GM21381 (cell line): ENCODE measurements at regions not wholly inside any gene's neighbourhood (a gene's known extent, or its start where the extent isn't known, plus 50 kb on each side); places are given as distances from the start of the nearest gene placed in this dataset.

Source experiments
- ATAC-seq: cut with Tn5 transposase; IDR thresholded peaks from one replicate; pipeline ENCODE4 v1.9.1; 2021; ENCODE audit warnings: mild to moderate bottlenecking, moderate library complexity; ENCODE audit not compliant: unreplicated experiment

DNA sequence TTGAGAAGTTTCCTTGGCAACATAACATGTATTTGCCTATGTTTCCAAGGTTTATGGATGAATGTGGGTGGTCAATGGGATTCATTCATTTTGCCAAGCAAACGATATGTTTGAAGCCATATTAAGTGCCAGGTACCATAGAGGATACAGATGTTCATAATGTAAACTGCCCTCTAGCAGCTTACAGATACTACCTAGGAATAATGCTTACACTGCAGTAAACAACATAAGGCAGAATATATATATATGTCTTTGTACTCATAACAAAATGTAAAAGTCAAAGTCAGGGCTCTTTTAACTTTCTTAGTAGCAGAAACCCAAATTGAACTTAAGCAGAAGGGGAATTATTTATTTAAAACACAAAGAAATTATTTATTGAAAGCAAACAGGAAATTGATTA lies 171.6 kb upstream of the TNP1 start:
- ATAC-seq, result no peak

DNA sequence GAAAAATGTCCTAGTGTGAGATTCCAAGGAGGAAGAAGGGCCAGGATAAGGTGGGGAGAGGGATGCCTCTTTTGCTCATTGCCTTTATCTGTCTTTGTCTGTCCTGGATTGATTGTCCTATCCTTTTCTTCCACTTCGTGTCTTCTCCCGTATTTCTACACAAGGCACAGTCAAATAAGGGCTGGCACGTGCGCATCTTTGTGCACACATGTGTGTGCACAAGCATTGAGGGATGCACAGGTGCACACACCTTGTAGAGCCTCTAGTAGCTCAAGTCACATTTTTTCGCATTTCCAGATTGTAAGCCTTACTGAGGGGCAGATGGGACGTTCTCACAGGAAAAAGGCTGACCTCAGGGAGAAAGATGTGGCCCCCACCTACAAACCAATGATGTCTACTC lies 170.2 kb upstream of the TNP1 start:
- no peak for ATAC-seq

DNA sequence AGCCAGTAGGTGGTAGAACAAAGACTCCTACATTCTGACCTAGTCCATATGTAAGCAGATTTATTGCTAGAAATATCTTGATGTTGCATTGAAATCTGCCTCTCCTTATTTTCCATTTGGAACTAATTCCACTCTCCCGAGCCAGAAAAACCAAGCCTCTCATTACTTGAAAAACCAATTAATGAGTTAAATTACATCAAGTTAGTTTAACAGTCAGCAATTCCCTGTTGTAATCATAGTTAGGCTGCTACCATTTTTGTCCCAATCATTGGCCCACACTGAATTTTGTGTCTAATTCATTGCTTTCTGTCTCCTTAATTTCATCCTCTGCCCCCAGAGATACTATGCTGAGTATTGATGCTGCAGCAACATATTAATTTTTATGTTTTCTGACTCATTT lies 168.3 kb upstream of the TNP1 start:
- no peak for ATAC-seq

DNA sequence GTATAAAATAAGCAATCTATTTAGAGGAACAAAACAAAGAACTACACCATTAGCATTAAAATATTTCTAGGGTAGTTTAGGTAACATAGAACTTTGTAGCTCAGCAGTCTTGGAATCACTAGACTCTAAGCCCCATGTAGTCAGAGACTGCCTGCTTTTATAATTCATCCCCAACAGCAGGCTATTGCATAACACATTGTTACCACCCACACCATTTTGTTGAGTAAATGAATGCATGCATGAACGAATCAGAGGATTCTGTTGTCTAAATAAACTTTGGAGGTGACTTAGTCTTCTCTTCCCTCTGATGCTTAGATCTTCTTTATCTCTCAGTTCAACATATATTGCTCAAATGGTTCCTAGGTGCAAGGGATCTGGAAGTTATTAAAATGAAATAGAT lies 167.6 kb upstream of the TNP1 start:
- no peak for ATAC-seq

DNA sequence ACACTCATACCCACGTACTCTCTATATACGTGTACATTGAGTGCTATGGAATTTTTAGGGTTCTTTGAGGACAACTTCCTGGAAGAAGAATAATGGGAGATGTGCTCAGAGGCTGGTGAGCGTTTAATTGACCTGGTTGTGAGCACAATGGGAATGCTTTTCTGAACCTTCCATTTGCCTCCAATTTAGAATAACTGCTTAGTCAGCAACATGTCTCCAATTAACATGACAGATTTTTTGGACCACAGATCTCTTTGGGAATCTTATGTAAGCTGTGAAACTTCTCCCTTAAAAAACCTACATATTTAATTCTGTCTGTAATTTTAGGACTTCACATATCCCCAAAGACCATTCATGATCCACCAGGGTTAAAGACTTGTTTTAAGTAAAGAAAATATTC lies 166.7 kb upstream of the TNP1 start:
- no peak for ATAC-seq

DNA sequence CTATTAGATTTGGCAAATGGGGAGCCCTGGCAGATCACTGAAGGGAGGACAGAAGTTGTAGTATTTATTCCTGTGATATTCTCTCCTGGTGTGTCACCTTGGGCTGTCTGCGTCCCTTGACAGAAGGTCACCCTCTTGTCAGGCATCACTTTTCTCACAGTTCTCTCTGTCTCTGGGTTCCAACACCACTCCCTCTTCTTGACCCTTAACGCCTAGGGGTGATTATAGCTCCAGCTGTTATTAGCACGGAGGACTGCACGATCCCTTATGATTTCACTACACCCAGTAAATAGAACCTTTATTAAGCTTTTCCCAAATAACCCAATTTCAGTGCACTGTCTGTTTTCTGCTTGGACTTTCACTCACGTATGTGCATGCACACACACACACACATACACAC lies 166.3 kb upstream of the TNP1 start:
- ATAC-seq, result no peak

DNA sequence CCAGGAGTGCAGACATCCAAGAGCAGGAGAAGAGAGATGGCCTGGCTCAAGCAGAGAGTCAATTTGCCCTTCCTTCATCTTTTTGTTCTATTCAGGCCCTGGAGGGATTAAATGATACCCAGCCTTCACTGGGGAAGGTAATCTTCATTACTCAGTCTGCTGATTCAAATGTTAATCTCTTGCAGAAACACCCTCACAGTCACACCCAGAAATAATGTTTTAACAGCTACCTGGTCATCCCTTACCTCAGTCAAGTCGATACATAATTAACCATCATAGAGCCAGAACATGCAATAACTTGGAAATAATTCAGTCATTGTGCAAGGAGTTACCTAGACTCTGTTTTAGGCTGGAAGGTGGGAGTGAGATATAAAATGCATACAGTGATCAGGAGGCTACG lies 163.7 kb upstream of the TNP1 start:
- ATAC-seq, result no peak

DNA sequence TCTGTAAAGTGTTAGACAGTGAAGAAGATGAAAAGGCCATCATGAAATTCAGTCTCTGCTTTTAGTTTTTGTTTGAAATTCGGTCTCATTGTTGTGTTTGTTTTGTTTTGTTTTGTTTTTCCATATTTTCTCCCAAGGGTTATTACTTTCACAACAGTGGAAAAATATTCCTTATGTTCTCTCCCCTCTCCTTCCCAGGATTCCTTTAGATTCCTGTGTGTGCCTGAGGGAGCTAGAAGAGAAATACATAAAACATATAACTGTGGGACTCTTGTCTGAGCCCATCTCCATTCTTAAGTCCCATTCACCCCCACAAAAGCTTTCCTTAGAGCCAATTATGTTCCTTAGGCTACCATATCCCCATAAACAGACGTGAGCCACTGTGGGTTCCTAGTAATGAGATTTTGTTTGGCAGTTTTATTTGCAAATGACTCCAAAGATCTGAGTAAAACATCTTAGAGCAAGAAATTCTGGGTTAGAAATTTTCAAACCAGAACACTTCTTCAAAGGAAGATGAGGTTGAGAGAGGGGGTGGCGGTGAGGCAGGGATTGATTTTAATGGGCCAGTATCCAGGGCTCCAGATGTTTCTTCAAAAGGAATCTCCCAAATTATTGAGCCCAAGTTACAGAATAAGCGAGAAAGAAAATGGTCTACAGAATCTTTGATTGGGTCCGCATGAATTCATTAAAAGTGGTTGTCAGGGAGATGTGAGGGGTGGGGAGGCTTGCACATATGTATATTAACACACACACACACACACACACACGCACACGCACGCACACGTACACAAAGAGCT lies 157.8 kb upstream of the TNP1 start:
- no peak for ATAC-seq

DNA sequence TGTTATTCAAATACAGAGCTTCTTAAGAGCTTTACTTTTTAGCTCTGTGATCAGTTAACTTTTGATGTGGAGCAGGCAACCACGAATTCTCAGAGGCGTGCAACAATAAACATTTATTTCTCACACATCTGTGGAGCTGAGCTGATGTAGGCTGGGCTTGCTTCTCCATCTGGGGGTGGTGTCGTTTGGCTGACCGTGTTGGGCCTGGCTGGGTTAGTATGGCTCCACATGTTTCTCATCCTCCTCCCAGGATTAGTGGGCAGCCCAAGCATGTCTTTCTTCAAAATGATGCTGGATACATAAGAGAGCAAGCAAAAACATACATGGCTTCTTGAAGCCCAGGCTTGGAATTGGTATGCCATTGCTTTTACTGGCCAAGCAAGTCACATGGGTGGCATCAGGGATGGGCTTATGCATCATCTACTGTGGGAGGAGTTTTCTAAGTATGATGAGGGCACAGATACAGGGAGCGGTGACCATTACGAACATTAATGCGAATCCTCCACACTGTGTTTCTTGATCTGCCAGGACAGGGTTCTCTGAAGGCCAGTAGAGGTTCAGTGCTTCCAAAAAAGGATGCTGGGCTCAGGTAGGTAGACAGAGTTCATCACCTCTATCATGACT lies 157.0 kb upstream of the TNP1 start:
- no peak for ATAC-seq

DNA sequence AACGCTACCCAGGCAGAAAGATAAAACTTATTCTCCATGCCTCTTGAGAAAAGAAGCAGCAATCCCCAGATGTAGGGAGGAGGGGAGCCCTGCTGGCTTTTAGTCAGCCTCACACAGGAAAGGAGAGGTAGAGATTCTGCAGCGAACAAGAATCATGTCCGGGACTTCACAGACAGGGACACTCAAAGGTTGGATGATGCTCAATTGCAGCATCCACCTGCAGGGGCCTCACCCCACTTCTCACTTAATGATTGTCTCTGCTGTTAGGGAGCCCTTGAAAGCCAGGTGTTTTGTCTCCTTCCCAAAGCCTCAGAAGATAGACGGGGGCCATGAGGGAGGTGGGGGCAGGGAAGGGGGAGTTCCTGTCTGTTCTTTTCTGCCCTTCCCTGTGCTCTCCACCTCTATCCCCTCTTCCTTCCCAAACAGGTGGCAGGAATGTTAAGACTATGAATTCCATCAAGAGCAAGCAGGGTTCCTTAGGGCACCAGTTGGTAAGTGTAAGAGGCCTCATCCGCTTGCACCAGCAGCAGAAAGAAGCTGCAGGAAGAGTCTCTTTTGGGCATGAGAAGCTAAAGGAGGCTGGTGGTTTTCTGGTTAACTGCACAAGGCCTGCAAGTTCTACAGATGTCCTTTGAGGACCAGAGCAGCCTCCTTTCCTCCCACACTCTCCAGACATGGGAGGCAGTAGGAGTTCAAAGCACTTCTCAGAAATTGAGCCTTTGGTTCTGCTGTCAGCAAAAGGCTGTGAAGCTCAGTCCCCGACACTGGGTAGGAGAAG lies 154.7 kb upstream of the TNP1 start:
- no peak for ATAC-seq

DNA sequence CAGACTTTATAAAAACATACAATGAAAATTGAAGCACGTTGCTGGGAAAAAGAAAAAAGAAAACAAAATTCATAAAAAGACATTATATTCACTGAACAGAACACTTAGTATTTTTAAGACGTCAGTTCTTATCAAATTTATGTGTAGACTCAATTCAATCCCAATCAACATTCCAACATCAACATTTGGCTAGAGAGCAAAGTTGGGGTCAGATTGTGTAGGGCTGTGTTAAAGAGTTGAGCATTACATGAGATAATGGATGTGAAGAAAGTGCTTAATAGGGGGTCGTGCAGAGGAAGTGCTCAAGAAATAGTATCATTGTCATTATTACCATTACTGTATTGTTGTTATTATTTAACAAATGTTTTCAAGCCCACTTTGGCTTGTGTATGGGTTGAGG lies 154.1 kb upstream of the TNP1 start:
- ATAC-seq, result no peak

DNA sequence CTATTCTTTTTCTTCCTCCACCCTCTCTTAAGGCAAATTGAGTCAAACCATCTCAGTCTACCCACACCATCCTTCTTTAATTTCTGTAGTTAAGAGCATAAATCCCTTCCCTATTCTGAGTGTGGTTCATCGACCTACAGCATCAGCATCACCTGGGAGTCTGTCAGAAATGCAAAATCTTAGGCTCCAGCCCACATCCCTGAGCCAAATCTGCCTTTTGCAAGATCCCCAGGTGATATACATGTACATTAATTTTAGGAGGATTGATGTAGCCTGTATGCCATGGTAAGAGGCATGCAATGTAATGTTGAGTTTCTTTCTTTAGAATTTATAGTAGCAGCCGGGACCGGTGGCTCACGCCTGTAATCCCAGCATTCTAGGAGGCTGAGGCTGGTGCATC lies 151.7 kb upstream of the TNP1 start:
- no peak for ATAC-seq

DNA sequence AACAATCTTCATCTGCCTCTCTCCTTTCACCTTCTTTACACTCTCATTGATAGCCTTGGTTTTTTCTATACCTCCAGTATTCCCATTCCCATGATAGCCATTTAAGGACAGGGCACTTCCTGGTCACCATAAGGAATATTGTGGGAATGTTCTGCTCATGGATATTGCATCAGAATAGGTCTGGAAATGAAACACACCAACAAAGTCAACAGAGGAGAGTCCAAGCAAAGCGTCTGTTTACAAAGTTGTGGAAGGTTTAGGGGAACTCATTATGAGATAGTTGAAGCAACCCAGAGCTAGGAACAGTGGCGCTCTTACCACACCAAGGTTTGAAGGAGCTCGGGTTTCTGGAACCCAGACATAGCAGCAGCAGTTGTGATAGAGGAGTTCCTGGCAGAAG lies 150.3 kb upstream of the TNP1 start:
- ATAC-seq, result no peak

DNA sequence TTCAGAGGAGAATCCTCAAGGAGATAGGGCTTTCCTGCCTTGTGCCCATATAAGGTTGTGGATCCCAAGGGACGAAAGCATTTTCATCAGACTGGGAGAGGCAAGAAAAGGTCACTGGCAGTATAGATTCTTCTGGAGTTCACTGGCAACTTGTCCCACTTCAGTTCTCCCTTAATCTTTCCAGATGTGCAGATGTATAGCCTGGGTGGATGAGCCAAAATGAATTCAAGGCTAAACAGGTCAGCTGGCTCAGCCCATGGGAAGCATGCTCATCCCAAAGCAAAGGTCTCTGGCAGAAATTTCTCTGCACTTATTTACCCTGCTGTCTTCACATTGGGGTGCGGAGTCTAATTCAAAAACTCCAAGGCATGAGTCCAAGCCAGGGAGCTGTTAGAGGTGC lies 148.9 kb upstream of the TNP1 start:
- no peak for ATAC-seq

DNA sequence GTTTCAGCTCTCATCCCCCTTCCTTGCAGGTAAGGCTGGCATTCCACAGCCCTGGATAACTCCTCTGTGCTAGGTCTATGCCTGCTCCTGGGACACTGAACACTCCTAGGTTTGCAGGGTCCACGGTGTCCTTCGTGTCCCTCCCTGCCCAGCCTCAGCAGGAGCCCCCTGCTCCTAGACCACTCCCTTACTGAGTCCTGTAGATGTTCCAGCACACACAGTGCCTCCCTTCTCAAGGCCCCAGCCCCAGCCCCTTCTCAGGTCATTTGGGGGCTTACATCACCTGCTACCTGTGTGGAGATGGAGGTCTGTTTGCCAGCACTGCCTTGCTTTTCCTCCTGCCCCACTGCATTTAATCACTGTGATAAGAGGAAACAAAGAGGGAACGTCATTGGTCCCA lies 146.4 kb upstream of the TNP1 start:
- ATAC-seq, result no peak

DNA sequence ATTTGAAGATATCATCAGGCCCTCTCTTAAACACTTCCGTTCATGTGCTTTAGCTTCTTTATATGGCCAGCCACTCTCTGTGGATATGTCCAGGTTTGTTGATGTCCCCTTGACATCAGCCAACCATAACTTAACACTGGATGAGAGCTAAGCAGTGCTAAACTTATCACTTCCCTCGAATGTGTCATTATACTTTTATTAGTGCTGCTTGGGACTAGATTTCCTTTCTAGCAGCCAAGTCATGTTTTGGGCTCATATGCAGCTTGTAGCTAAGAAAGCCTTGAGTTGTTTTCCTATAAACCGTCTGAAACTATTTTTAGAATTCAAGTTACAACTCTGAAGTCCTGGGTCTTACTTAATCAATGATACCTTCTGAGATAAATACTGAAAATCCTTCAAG lies 144.8 kb upstream of the TNP1 start:
- ATAC-seq, result no peak

DNA sequence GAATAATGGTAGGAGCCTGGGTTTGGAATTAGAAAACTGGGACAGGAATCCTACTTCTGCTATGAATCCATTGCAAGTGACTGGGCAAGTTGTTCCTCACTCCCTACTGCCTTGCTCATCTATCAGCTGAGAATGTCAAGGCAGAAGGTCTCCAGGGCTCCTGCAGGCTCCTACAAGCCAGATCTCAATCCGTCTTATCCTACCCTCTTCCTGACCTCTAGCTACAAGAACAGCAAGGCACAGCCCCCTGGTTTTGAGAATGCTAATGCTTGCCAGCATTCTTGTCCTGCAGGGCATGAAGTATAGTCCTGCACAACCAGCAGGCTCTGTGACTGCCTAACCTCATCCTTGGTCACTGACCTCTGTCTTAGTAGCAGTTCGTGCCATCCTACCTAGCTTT lies 141.9 kb upstream of the TNP1 start:
- ATAC-seq, result no peak

DNA sequence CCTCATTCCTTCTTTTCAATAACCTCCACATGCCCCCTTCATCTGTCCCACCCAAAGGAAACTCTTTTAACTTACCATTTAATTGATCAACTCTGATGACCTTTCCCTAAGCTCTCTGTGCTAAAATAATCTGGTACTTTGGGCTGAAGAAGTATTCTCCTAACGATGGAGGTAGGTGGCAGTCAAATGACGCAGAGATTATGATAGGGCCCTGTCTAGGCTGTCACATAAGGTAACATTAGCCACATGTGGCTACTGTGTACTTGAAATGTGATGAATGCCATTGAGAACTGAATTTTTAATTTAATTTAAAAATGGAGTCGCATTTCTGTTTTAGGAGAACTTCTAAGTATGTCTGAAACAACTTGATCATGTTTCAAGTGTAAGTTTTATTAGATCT lies 140.5 kb upstream of the TNP1 start:
- no peak for ATAC-seq

DNA sequence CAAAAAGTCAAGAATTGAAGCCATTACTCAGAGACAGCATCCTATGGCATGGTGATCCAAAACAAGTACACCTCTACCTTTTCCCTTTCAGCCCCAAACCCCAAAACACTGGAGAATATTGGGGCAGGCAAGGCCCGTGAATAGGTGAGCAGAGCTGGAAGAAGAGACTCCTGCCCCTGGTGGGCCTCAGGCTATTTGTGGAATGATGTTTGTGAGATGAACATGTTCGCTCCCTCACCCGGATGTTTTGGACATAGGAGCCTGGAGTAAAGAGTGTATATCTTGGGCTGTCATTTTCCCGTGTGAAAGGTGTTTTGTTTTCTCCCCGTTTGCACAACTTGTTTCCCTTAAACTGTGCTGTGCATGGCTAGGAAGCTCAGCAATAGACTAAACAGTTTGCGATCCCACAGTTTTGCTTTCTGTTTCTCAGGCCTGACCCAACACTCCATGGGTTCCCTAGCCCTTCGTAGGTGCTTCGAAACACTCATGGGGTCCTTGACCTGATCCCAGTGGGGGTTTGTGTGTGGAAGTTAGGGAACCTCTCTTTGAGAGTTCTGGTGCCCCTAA lies 136.5 kb upstream of the TNP1 start:
- no peak for ATAC-seq

DNA sequence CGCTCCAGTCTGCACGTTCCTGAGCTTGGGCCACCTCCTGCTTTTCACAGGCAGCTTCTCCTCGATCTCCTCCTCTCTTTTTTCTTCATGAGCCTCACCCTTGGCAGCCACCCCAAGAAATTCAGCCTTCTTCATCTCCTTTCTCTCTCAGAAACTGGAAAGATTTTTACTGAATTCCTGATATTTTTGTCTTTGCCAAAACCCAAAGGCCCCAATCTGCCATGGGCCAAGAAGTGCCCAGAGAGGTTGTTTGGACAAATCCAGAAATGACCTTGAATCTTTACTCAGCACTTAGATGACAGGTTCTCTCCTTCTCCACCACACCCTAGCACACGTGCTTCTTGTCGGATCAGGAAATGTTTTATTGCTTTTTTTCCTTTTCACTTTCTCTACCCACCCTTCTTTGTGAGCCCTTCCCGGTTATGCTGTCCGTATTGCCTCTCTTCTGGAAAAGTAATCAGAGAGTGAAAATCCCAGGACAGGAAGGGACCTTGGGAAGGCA lies 134.5 kb upstream of the TNP1 start:
- ATAC-seq, result no peak

DNA sequence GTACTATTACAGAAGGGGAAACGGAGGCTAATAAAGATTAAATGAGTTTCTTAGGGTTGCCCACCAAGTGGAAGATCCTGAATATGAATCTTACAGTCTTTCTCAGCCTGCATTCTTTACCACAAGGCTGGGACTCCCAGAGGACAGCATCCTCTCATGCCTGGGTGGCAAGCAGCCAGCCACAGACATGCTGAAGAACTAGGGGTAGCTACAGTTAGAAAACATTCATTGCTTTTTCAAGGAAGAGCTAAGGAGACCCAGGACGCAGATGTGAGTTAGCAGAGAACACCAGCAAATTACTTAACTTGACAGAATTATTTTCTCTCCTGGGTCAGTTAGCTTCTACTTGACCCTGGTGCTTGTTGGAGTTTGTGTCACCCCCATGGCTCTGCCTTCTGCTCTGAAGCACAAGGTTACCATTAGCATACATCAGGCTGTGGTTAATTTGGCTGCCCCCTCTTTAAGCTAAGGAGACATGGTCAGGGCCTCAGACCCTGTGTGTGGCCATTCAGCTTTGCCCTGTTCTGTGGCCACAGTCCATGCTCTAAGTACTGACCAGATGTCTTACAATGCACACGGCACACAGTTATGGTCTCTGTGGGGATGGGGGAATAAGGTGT lies 132.3 kb upstream of the TNP1 start:
- ATAC-seq, result no peak
